SW 1271 (cell line): ENCODE measurements at regions not wholly inside any gene's neighbourhood (a gene's known extent, or its start where the extent isn't known, plus 50 kb on each side); places are given as distances from the start of the nearest gene placed in this dataset.

Experiments used
- DNase-seq, 2 experiments: peaks; one replicate each; lab custom pipeline; 2025; lab: John Stamatoyannopoulos, UW

DNA sequence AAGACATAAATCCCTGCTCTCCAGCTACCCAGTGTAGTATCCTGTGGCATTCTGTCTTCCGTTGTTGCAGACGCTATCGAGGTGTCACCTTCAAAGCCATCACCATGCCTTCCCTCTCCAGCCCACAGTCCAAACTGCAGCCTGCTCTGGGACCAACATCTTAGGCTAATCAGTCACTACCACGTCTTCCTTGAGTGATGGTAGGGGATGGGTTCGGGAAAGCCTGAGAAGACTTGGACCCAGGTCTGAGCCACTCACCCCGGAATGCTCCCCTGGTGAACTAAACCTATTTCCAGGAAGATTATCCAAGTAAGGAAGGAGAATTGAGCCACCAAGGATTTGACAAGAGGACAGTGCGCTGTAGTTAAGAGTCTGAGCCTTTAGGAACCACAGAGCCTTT, 52.9 kb upstream of the IRX1 start:
- DNase-seq = no peak

GRCh38 chr5:3542158-3542557, 53.5 kb upstream of the IRX1 start:
- no peak for DNase-seq

- DNase-seq = no peak
Measured at GRCh38 chr5:3538886-3539285, 56.7 kb upstream of the IRX1 start.

- DNase-seq = no peak
Measured at GRCh38 chr5:3537942-3538341, 57.7 kb upstream of the IRX1 start.

DNA sequence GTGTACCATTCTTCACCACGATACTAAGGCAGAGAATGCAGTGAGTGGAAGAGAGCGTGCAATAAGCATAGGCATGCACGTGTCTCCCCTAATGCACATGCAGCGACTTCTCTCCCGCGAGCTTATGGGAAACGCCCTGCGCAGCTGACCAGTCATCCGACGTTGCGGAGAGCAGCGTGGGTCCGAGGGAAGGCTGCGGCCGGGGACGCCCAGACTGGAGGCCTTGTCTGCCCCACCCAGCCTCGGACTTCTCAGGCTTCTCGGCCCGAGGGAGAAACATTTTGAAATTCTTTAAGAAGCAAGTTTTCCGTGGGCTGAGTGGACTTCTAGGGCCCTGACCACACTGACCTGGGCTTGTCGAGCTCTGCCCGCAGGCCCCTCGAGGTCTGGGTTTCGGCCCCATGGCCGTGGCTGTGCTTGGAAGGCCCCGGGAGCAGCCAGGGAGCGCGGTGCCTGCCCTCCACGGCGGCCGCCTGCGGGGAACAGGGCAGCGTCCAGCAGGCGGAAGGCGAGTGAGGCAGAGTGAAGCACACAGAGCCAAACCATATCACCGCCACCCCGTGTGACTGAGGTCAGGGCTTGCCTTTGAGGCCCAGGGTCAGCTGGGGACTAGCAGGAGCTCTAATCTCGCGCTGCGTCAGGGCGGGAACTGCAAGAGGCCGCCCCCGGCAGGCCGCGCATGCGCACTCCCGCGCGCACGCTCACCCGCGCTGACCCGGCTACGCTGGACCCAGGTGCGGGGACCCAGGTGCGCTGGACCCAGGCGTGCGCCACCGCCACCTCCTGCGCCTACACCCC, 60.0 kb upstream of the IRX1 start:
- no peak for DNase-seq

GRCh38 chr5:3534997-3535396, 60.6 kb upstream of the IRX1 start:
- DNase-seq = no peak

DNA sequence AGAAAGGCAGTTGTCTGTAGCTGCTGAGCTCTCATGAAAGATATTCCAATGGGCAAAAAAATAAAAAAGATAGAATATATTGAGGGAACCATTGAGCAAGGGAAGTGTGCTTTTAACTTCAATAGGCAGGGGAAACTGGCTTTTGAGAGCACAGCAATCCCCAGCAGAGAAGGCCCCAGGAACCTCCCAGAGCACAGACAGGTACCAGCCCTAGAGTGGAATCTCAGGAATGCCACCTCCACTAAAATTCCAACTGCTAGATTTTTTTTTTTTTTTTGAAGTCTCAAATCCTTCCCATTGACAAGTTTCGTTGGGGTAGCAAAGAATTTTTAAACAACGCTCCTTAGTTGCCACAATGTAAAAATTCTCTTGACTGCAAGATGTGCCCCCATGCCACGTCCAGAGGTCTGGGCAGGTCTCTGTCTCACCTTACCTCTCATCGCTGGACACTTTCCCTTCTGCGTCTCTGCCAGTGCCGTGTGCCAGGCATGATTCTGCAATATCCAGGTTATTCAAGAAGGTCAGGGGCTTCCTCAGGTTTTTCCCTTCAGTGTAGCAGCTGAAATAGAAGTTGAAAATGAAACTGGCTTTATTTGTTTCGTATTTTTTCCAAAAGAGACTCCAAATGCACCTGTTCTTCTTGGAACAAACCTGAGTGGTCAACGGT, 64.2 kb upstream of the IRX1 start:
- no peak for DNase-seq

DNA sequence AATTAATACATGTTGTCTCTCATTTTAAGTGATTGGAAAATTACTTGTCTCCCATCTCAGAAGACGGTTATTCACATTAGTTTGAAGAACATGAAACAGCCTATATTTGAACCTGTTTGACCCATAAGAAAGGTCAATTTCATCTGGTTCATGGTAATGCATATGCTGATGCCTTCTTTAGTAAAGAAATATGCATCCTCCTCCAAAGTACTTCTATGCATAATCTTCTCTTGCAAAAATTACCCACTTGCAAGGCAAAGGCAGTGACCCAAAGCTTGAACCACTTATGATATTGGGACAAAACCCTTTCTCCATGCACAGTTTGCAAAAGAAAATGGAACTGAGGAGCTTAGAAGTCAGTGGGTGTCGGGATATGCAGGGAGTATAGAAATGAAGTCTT, 65.4 kb upstream of the IRX1 start:
- DNase-seq = no peak

DNA sequence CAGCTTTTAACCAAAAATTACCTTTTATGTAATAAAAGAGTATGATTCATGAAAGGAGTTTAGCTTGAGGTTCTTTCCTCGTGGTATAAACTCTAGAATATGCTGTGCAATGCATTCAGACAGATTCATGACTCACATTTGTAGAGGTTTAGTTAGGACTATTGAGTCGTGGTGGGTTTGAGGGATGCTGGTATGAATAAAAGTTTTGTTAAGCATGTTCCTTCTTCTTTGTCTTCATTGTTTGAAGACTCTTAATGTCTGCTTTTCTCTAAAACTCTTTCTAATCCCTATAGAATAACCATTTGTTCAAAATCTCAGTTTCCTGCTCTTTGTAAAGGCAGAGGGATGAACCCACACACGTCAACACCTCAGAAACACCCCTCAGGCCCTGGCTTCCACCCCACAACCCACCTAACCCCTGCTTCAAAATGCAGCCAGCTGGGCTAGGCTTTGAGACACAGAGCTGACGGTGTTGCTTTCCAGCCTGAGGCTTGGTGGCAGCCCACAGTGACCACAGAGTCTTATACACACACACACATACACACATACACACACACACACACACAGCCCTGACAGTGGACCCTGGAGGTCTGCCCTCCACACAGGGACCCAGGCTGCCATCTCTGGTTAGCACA, 69.0 kb upstream of the IRX1 start:
- DNase-seq = no peak

DNA sequence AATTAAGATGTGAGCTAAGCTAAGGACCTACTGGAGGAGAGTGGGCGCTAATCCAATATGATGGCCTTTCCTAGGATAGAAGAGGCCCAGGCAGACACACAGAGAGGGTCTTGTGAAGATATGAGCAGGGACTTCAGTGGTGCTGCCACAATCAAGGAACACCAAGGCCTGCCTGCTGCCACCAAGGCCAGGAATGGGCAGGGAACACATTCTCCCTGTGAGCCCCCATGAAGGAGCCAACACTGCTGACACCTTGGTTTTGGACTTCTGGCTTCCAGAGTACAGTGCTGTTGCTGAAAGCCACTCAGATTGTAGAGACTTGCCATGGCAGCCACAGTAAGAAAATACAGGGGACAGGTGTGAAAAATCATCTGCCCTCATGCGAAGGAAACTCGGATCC, 73.1 kb upstream of the IRX1 start:
- no peak for DNase-seq

DNA sequence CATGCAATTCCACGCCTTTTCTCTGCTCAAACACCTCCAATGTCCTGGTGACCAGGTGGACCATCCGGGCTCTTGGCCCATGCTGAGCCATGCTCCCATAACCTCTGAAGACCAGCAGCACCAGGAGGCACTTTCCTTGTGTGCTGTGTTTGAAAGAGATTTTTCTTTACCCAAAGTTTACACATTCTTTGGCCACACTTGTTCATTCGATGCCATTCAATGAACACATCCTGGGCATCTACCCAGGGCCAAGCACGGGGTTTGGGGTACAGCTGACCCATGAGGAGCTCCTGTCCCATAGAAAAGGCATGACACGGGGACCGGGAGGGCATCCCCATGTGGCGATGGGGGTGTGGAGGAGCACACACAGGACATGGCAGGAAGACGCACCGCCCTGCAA, 77.1 kb upstream of the IRX1 start:
- DNase-seq = no peak

DNA sequence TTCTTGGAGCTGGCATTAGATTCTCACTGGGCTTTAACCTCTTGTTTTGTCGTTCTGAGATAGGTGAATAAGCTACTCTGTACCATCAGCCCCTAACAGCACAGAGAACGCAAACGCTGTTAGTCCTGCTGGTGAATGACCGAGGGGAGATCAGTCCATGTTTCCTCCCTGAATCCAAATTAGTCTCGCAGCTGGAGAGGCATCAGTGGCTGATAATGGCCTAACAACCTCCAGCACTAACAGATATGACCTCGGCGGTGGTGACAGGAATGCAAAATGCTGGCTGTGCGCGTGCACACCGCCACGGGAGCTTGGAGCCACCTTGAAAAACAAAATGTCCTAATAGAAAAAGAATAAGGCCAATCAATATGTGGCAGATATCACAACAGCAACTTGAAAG, 77.6 kb upstream of the IRX1 start:
- DNase-seq = no peak

GRCh38 chr5:3517348-3517747, 78.3 kb upstream of the IRX1 start:
- no peak for DNase-seq

- no peak for DNase-seq
Measured at GRCh38 chr5:3512361-3513095, 83.1 kb upstream of the IRX1 start.

DNA sequence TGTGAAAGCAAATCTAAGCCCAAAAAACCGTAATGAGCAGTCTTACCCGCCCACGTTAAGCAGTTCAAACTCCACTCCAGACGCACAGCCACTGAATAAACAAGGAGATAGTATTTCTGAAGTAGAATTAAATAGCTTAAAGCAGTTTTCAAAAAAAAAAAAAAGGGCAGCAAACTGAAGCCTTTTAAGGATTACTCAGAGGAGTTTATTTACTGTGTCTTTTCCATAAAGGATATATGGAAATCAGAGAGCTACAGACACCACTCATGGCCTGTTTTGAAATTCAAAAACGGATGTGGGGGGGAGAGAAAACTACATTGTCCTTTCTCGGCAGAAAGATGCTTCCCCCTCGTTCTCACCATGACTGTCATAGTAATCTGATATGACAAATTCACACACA, 83.7 kb upstream of the IRX1 start:
- DNase-seq = no peak

DNA sequence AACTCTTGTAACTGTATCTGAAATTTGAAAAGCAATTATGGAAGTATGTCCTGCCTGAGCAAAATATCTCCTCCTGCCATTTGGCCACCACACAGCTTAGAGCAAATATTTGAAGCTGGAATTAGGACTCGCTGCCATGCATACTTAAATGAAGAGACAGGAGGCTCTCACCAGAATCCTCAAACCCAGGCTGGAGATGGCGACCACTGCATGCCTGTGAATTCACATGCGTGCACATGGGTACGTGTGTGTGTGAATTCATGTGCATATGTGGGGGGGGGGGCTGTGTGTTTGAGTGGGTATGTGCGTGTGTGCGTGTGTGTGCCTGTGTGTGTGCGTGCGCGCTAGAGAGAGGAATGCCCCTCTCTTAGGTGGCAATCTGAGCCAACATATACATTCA, 84.1 kb upstream of the IRX1 start:
- DNase-seq = no peak

DNA sequence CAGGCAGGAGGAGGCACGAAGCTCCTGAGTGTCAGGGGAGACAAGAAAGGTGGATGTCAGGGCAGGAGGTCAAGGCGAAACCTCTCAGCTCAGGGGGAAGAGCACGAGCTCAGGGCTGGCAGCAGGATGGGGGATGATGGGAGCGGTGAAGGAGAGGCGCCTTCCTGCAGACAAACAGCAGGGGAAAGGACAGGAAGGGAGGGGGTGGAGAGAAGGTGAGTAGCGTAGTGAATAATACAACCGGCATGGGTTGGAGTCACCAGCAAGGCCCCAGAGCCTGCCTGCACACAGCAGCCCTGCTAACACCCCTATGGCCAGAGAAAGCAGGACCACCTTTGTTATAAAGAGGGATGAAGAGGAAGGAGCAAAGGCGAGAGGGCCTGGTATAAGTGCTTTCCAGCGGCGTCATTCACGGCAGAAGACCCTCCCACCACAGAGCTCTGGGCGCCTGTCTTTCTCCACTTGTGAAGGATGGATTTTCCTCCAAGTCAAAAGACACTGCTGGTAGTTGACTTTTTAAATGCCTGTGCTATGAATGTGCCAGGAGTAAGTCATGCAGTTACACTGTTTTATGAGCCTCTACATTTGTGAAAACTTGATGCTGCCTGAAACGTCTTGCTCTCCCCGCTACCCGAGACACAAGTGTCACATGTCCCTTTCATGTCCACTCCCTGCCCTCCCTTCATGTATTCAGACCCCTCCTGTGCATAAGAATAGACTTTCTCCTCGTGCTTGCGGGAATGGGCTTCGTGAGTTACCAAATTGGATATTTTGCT, 84.8 kb upstream of the IRX1 start:
- DNase-seq = no peak

GRCh38 chr5:3509290-3509689, 86.3 kb upstream of the IRX1 start:
- DNase-seq = no peak

DNA sequence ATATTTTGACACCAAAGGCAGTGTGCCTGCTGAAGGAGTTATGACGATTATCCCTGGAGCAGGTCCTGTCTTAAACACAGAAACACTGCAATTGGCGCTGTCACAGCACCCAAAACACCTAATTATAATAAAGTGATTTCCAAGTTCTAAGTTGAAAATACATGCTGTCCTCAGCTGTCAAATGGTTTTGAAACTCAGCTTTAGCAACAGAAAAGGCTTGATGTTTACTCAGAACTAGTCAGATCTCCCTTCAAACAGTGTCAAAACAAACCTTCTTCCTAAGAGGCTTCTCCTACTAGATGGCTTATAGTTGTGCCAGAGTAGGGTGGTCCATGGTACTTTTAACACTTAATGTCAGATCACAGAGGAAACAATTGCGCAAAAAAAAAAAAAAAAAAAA, 87.2 kb upstream of the IRX1 start:
- DNase-seq = no peak

- DNase-seq = no peak
Measured at GRCh38 chr5:3490957-3491507, 104.6 kb upstream of the IRX1 start.

DNA sequence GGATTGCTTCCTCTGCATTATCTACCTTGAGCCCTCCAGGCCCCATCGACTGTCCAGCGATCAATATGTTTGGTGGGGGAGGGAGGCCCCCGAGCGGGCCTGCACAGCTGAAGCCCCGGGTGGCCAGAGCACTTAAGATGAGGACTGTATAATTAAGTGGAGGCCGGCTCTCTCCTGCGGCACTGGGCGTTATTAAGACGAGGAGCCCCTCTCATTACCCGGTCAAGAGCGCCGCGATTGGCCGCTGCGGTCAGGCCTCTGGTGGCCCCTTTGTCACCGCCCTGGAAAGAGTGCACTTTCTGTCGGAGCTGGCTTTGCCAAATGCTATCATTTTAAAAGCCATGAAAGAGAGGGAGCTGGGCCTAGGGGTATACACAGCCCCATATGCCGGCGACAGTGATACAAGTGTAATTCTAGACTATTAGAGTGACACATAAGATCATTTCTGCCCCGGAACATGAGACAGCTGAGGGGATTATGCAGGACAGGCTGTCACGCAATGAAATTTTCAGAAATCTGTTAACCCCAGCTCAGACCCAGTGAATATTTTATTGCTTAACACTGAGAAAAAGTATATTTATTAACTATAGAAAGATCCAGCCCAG, 106.3 kb upstream of the IRX1 start:
- DNase-seq = no peak
